ENCODE measurements at regions not wholly inside any gene's neighbourhood (a gene's known extent, or its start where the extent isn't known, plus 50 kb on each side); places are given as distances from the start of the nearest gene placed in this dataset.

GRCh38 chr4:183808097-183808456 is 97.0 kb upstream of the STOX2 start:
- TF ChIP-seq CTCF (conservative IDR thresholded peaks at IDR 0.05; ENCODE audit: low read length) (no peak), EZH2phosphoT487 (IDR thresholded peaks at IDR 0.05; ENCODE audit: borderline replicate concordance) (no peak)

Measured in Loucy (cell line).